Neural cell (in vitro differentiated cells): ENCODE measurements at regions not wholly inside any gene's neighbourhood (a gene's known extent, or its start where the extent isn't known, plus 50 kb on each side); places are given as distances from the start of the nearest gene placed in this dataset.

Experiments used
- H2AFZ ChIP-seq: fragments of 200-600, 300-800 bp; sonication (generic), shearing (Covaris generic); 2 replicates; pipeline ENCODE4 v1.6.0; 2014; ENCODE audit warnings: low read depth, mild to moderate bottlenecking, antibody characterized with exemption, low read length, moderate library complexity
- H3F3A ChIP-seq: fragments of 200-600 bp; shearing (Covaris generic); 2 replicates; pipeline ENCODE4 v1.6.1; 2016; ENCODE audit warnings: mild to moderate bottlenecking, moderate library complexity, mixed read lengths, antibody characterized with exemption, low read length; ENCODE audit not compliant: insufficient read depth, poor library complexity, severe bottlenecking
- H3K27ac ChIP-seq: fragments of 200-600, 300-800 bp; sonication (generic), shearing (Covaris generic); 2 replicates; pipeline ENCODE4 v1.5.1; 2014; ENCODE audit warnings: mild to moderate bottlenecking, low read length, moderate library complexity
- H3K27me3 ChIP-seq: fragments of 300-800, 200-600 bp; sonication (generic), shearing (Covaris generic); 2 replicates; pipeline ENCODE4 v1.6.0; 2014; ENCODE audit warnings: mild to moderate bottlenecking, low read depth, low read length, moderate library complexity; ENCODE audit not compliant: insufficient read depth
- H3K36me3 ChIP-seq: fragments of 300-800, 200-600 bp; sonication (generic), shearing (Covaris generic); 2 replicates; pipeline ENCODE4 v1.5.1; 2014; ENCODE audit warnings: mild to moderate bottlenecking, antibody characterized with exemption, low read length, moderate library complexity; ENCODE audit not compliant: insufficient read depth
- H3K4me2 ChIP-seq: fragments of 300-800, 200-600 bp; sonication (generic), shearing (Covaris generic); 2 replicates; pipeline ENCODE4 v1.6.0; 2014; ENCODE audit warnings: mild to moderate bottlenecking, low read length
- H3K4me3 ChIP-seq: fragments of 300-800, 200-600 bp; sonication (generic), shearing (Covaris generic); 2 replicates; pipeline ENCODE4 v1.5.1; 2014; ENCODE audit warnings: mild to moderate bottlenecking, low read length, moderate library complexity
- H3K79me2 ChIP-seq: fragments of 200-600 bp; shearing (Covaris generic); replicated peaks from 2 replicates; pipeline ENCODE4 v1.6.0; 2014; ENCODE audit warnings: mild to moderate bottlenecking, low read length, moderate library complexity; ENCODE audit not compliant: insufficient read depth
- H3K9ac ChIP-seq: fragments of 300-800, 200-600 bp; sonication (generic), shearing (Covaris generic); 2 replicates; pipeline ENCODE4 v1.6.1; 2016; ENCODE audit warnings: mild to moderate bottlenecking, low read length, mixed read lengths
- H3K9me2 ChIP-seq: fragments of 200-600 bp; shearing (Covaris generic); 2 replicates; pipeline ENCODE4 v1.6.1; 2016; ENCODE audit warnings: mild to moderate bottlenecking, low read length, mixed read lengths; ENCODE audit not compliant: insufficient read depth
- H3K9me3 ChIP-seq: fragments of 200-600, 300-800 bp; sonication (generic), shearing (Covaris generic); 2 replicates; pipeline ENCODE4 v1.6.1; 2016; ENCODE audit warnings: mild to moderate bottlenecking, mixed run types, low read length, moderate library complexity, mixed read lengths
- H4K20me1 ChIP-seq: fragments of 200-600 bp; shearing (Covaris generic); 2 replicates; pipeline ENCODE4 v1.6.1; 2016; ENCODE audit warnings: mild to moderate bottlenecking, mixed run types; ENCODE audit not compliant: insufficient read depth
- CTCF ChIP-seq: fragments of 450-650 bp; IDR thresholded peaks from 2 replicates; pipeline ENCODE4 v1.5.1; 2014; ENCODE audit warnings: antibody characterized with exemption, mild to moderate bottlenecking, moderate library complexity; ENCODE audit not compliant: poor library complexity, severe bottlenecking
- EP300 ChIP-seq: fragments of 450-650 bp; conservative IDR thresholded peaks from 2 replicates; pipeline ENCODE4 v1.6.1; 2014; ENCODE audit warnings: antibody characterized with exemption, mild to moderate bottlenecking, moderate library complexity; ENCODE audit not compliant: poor library complexity, severe bottlenecking
- EZH2 ChIP-seq: fragments of 200-600, 300-800 bp; shearing (Covaris generic), sonication (generic); IDR thresholded peaks from 2 replicates; pipeline ENCODE4 v1.6.1; 2014; ENCODE audit warnings: antibody characterized with exemption, low read length, borderline replicate concordance, mild to moderate bottlenecking; ENCODE audit not compliant: insufficient read depth, poor library complexity, severe bottlenecking
- MXI1 ChIP-seq: fragments of 450-650 bp; conservative IDR thresholded peaks from 2 replicates; pipeline ENCODE4 v1.6.1; 2014; ENCODE audit warnings: antibody characterized with exemption, mild to moderate bottlenecking; ENCODE audit not compliant: poor library complexity, severe bottlenecking
- POLR2AphosphoS5 ChIP-seq: IDR thresholded peaks from 2 replicates; pipeline ENCODE4 v1.6.1; 2012
- RAD21 ChIP-seq: fragments of 450-650 bp; conservative IDR thresholded peaks from 2 replicates; pipeline ENCODE4 v1.6.1; 2014; ENCODE audit warnings: antibody characterized with exemption, mild to moderate bottlenecking, moderate library complexity
- REST ChIP-seq: IDR thresholded peaks from 2 replicates; pipeline ENCODE4 v1.6.1; 2012; ENCODE audit warnings: borderline replicate concordance
- SMC3 ChIP-seq: fragments of 450-650 bp; conservative IDR thresholded peaks from 2 replicates; pipeline ENCODE4 v1.6.1; 2014; ENCODE audit warnings: antibody characterized with exemption, mild to moderate bottlenecking, moderate library complexity; ENCODE audit not compliant: poor library complexity
- TAF1 ChIP-seq: IDR thresholded peaks from 2 replicates; pipeline ENCODE4 v1.6.1; 2012; ENCODE audit warnings: low read depth

- no peaks in the 10 kb centered on the region for H3K9me3 ChIP-seq
- no peak overlapping the region for H3K4me3 ChIP-seq
- no peak overlapping the region for H2AFZ ChIP-seq
- H3K4me2 ChIP-seq = no peak overlapping the region
- no peaks in the 10 kb centered on the region for H3K27me3 ChIP-seq
- H3K79me2 ChIP-seq = no peaks in the 10 kb centered on the region
- no peaks in the 10 kb centered on the region for H4K20me1 ChIP-seq
- no peaks in the 10 kb centered on the region for H3F3A ChIP-seq
- no peak for TF ChIP-seq EZH2
- TF ChIP-seq POLR2AphosphoS5 = no peak
- TF ChIP-seq TAF1 = no peak
- TF ChIP-seq SMC3 = no peak
- no peak for TF ChIP-seq CTCF
- TF ChIP-seq REST = no peak
- TF ChIP-seq MXI1 = no peak
- no peak for TF ChIP-seq EP300
- TF ChIP-seq RAD21 = no peak
- H3K9ac ChIP-seq = no peak overlapping the region
- H3K27ac ChIP-seq = no peak overlapping the region
- H3K36me3 ChIP-seq = no peaks in the 10 kb centered on the region
- H3K9me2 ChIP-seq = no peaks in the 10 kb centered on the region
Measured at GRCh38 chr18:61173554-61173953, 159.7 kb upstream of the CDH20 start.

- Histone ChIP-seq H3K9me3 (no peaks in the 10 kb centered on the region), H3K27ac (no peak overlapping the region), H3F3A (no peaks in the 10 kb centered on the region), H3K4me3 (no peak overlapping the region), H3K36me3 (no peaks in the 10 kb centered on the region), H2AFZ (no peak overlapping the region), H3K9me2 (no peaks in the 10 kb centered on the region), H3K27me3 (no peaks in the 10 kb centered on the region), H4K20me1 (no peaks in the 10 kb centered on the region), H3K9ac (no peak overlapping the region), H3K4me2 (no peak overlapping the region), H3K79me2 (no peaks in the 10 kb centered on the region)
- TF ChIP-seq MXI1 = no peak
- TF ChIP-seq EZH2 = no peak
- no peak for TF ChIP-seq REST
- no peak for TF ChIP-seq TAF1
- no peak for TF ChIP-seq POLR2AphosphoS5
- TF ChIP-seq EP300 = no peak
- TF ChIP-seq RAD21 = no peak
- no peak for TF ChIP-seq CTCF
- no peak for TF ChIP-seq SMC3
Measured at GRCh38 chr18:61183798-61184197, 149.4 kb upstream of the CDH20 start.
